CD14-positive monocyte (primary cell): ENCODE measurements at regions not wholly inside any gene's neighbourhood (a gene's known extent, or its start where the extent isn't known, plus 50 kb on each side); places are given as distances from the start of the nearest gene placed in this dataset.

Source experiments
- DNase-seq, 3 donors: peaks; one replicate each; pipeline ENCODE4 v3.0.0-alpha.2; 2011 to 2022
- H2AFZ ChIP-seq: 2 replicates; pipeline ENCODE4 v1.6.0; 2012; ENCODE audit warnings: mild to moderate bottlenecking, low read depth, low read length, inconsistent platforms; ENCODE audit not compliant: insufficient read depth, poor library complexity, severe bottlenecking
- H3K27ac ChIP-seq, 2 donors: 1 replicate in 1 of 2; 2 replicates in 1 of 2; pipeline ENCODE4 v1.5.1; 2012 to 2013; ENCODE audit warnings: low read length in 2 of 2, control low read depth in 1 of 2, inconsistent platforms in 1 of 2, low read depth in 1 of 2, mild to moderate bottlenecking in 1 of 2
- H3K27me3 ChIP-seq, 2 donors: one replicate each; pipeline versions ENCODE4 v1.6.0 to v1.6.1; 2011 to 2013; ENCODE audit warnings: low read length in 2 of 2; ENCODE audit not compliant: control insufficient read depth in 2 of 2, insufficient read depth in 2 of 2
- H3K36me3 ChIP-seq, 2 donors: replicated peaks in 1 of 2; 1 replicate in 1 of 2; 2 replicates in 1 of 2; pipeline versions ENCODE4 v1.5.1 to v1.6.1; 2012 to 2013; ENCODE audit warnings: low read length in 2 of 2, control low read depth in 1 of 2, inconsistent platforms in 1 of 2, mild to moderate bottlenecking in 1 of 2; ENCODE audit not compliant: insufficient read depth in 2 of 2, control insufficient read depth in 1 of 2
- H3K4me1 ChIP-seq, 2 donors: 1 replicate in 1 of 2; 2 replicates in 1 of 2; pipeline versions ENCODE4 v1.5.1 to v1.6.1; 2012 to 2013; ENCODE audit warnings: low read length in 2 of 2, control low read depth in 1 of 2, inconsistent platforms in 1 of 2, mild to moderate bottlenecking in 1 of 2, moderate library complexity in 1 of 2; ENCODE audit not compliant: insufficient read depth in 2 of 2, control insufficient read depth in 1 of 2
- H3K4me2 ChIP-seq: replicated peaks from 2 replicates; pipeline ENCODE3; 2012; ENCODE audit warnings: low read length, moderate library complexity, mild to moderate bottlenecking; ENCODE audit not compliant: poor library complexity, severe bottlenecking; ENCODE audit errors: extremely low read depth
- H3K4me3 ChIP-seq, 3 experiments: fragments of 200-600 bp in 1 of 3; sonication (generic) in 1 of 3; replicated peaks in 1 of 3; 1 replicate in 2 of 3; 2 replicates in 1 of 3; pipeline ENCODE4 v1.5.1; 2011 to 2013; ENCODE audit warnings: low read length in 3 of 3, mild to moderate bottlenecking in 3 of 3, control low read depth in 2 of 3, low read depth in 2 of 3, inconsistent platforms in 1 of 3, moderate library complexity in 1 of 3
- H3K79me2 ChIP-seq: 2 replicates; pipeline ENCODE4 v1.6.0; 2012; ENCODE audit warnings: mild to moderate bottlenecking, control low read depth, inconsistent platforms, low read length, moderate library complexity; ENCODE audit not compliant: insufficient read depth
- H3K9ac ChIP-seq: 2 replicates; pipeline ENCODE4 v1.6.0; 2017; ENCODE audit warnings: low read length, mild to moderate bottlenecking; ENCODE audit not compliant: insufficient read depth, poor library complexity, severe bottlenecking
- H3K9me3 ChIP-seq, 2 donors: replicated peaks in 1 of 2; 1 replicate in 1 of 2; 2 replicates in 1 of 2; pipeline versions ENCODE4 v1.5.1 to v1.6.1; 2012 to 2013; ENCODE audit warnings: low read length in 2 of 2, control low read depth in 1 of 2; ENCODE audit not compliant: control insufficient read depth in 1 of 2, insufficient read depth in 1 of 2
- H4K20me1 ChIP-seq: 2 replicates; pipeline ENCODE4 v1.6.0; 2012; ENCODE audit warnings: mild to moderate bottlenecking, low read length, control low read depth, moderate library complexity; ENCODE audit not compliant: insufficient read depth
- H3K27ac Mint-ChIP-seq, 7 donors: one replicate each; pipeline ENCODE4 v1.8.0; 2020; ENCODE audit warnings: mild to moderate bottlenecking in 7 of 7, mixed read lengths in 7 of 7, moderate library complexity in 6 of 7, inconsistent platforms in 2 of 7
- H3K27me3 Mint-ChIP-seq, 3 donors: one replicate each; pipeline ENCODE4 v1.8.0; 2021 to 2022; ENCODE audit warnings: low read depth in 3 of 3, mild to moderate bottlenecking in 3 of 3, mixed read lengths in 3 of 3, moderate library complexity in 3 of 3, inconsistent platforms in 1 of 3
- H3K36me3 Mint-ChIP-seq, 2 donors: one replicate each; pipeline ENCODE4 v1.8.0; 2020; ENCODE audit warnings: mixed read lengths in 2 of 2, inconsistent platforms in 1 of 2, mild to moderate bottlenecking in 1 of 2
- H3K4me1 Mint-ChIP-seq: one replicate; pipeline ENCODE4 v1.8.0; 2020; ENCODE audit warnings: mild to moderate bottlenecking, mixed read lengths
- H3K4me3 Mint-ChIP-seq, 2 donors: one replicate each; pipeline ENCODE4 v1.8.0; 2020; ENCODE audit warnings: mild to moderate bottlenecking in 2 of 2, mixed read lengths in 2 of 2, moderate library complexity in 1 of 2
- H3K9me3 Mint-ChIP-seq, 7 donors: one replicate each; pipeline ENCODE4 v1.8.0; 2020 to 2022; ENCODE audit warnings: mixed read lengths in 7 of 7, mild to moderate bottlenecking in 6 of 7, moderate library complexity in 6 of 7, inconsistent platforms in 2 of 7
- CTCF ChIP-seq: fragments of 200-600 bp; IDR thresholded peaks from one replicate; pipeline ENCODE4 v1.8.0; 2022; ENCODE audit warnings: antibody characterized with exemption, mild to moderate bottlenecking
- WGBS: methylation state at CpG from one replicate; pipeline ENCODE4 v1.1.5; 2013; ENCODE audit warnings: missing lambda C conversion rate; ENCODE audit not compliant: insufficient coverage; 5-methylcytosine and 5-hydroxymethylcytosine counted together
- intact Hi-C, 2 donors: fragments of 100-400 bp; cut with micrococcal nuclease; formaldehyde crosslinking; loops; one replicate each; pipeline versions ENCODE4 v1.15.0 to v1.15.1; 2023

GRCh38 chr12:93167841-93168492 lies 209.8 kb upstream of the NUDT4 start:
- H3K36me3 ChIP-seq, result no peaks in the 10 kb centered on the region
- H3K9me3 Mint-ChIP-seq, result peaks cover 0 to 3% (median 0%) of the 10 kb centered on the region in 7 donors
- TF ChIP-seq CTCF, result no peak
- H3K27me3 ChIP-seq, result no peaks in the 10 kb centered on the region
- H3K4me2 ChIP-seq, result no peak overlapping the region
- H2AFZ ChIP-seq, result no peak overlapping the region
- no peak overlapping the region for H3K27ac Mint-ChIP-seq
- WGBS, result 77% methylated on average over 9 of the region's 16 CpGs
- peak overlapping the region; percentile 31 to 69 for H3K4me3 Mint-ChIP-seq
- no peaks in the 10 kb centered on the region for H4K20me1 ChIP-seq
- H3K36me3 Mint-ChIP-seq, result no peaks in the 10 kb centered on the region
- H3K4me1 Mint-ChIP-seq, result peaks cover 19% of the 10 kb centered on the region
- H3K9ac ChIP-seq, result no peak overlapping the region
- no peaks in the 10 kb centered on the region for H3K27me3 Mint-ChIP-seq
- H3K4me3 ChIP-seq, result peak overlapping the region in 1 of 3 experiments; percentile 13
- H3K27ac ChIP-seq, result no peak overlapping the region
- intact Hi-C loops, result no loop called here
- H3K9me3 ChIP-seq, result no peaks in the 10 kb centered on the region
- no peaks in the 10 kb centered on the region for H3K79me2 ChIP-seq
- peak in 1 of 3 donors; percentile 10 for DNase-seq
- H3K4me1 ChIP-seq, result peaks cover 12 to 13% of the 10 kb centered on the region in 2 donors

DNA sequence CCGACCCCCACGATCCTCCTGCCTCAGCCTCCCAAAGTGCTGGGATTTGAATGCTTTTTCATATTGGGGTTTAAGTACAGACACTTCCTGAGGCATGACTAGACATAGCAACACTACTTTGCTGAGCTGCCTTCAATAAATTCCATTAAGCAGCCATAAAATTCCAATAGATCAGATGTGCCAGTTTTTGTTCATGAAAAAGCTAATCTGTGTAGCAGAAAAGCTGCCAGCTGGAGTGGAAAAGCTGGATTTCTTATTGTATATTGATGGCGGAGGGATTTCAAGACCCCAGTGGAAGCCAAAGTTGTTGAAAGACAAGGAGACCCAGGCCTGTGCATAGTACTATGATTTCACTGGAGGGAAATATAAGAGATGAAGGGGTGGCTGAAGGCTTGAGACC lies 209.0 kb upstream of the NUDT4 start:
- H3K4me2 ChIP-seq, result no peak overlapping the region

More for the DNA sequence above, 209.0 kb upstream of the NUDT4 start:
- no peaks in the 10 kb centered on the region for H4K20me1 ChIP-seq
- no peak for DNase-seq
- WGBS, result 100% methylated on average over 1 of the region's 3 CpGs
- H2AFZ ChIP-seq, result no peak overlapping the region
- H3K79me2 ChIP-seq, result no peaks in the 10 kb centered on the region
- Mint-ChIP-seq H3K4me3 (no peak overlapping the region), H3K27me3 (no peaks in the 10 kb centered on the region), H3K36me3 (no peaks in the 10 kb centered on the region), H3K4me1 (peaks cover 12% of the 10 kb centered on the region), H3K9me3 (peaks cover 0 to 3% (median 0%) of the 10 kb centered on the region in 7 donors), H3K27ac (peak overlapping the region in 1 of 7 donors; percentile 31)
- intact Hi-C loops, result no loop called here
- H3K4me1 ChIP-seq, result peaks cover 5 to 8% of the 10 kb centered on the region in 2 donors
- no peaks in the 10 kb centered on the region for H3K27me3 ChIP-seq
- H3K27ac ChIP-seq, result no peak overlapping the region
- no peak for TF ChIP-seq CTCF
- H3K36me3 ChIP-seq, result no peaks in the 10 kb centered on the region
- H3K4me3 ChIP-seq, result no peak overlapping the region
- no peak overlapping the region for H3K9ac ChIP-seq
- no peaks in the 10 kb centered on the region for H3K9me3 ChIP-seq
